ENCODE measurements at regions not wholly inside any gene's neighbourhood (a gene's known extent, or its start where the extent isn't known, plus 50 kb on each side); places are given as distances from the start of the nearest gene placed in this dataset.

GRCh38 chr2:128413014-128413717 is 94.5 kb upstream of the HS6ST1 start:
- Histone ChIP-seq H3K27ac (no peak overlapping the region), H3K4me3 (no peak overlapping the region)
- TF ChIP-seq CTCF (IDR thresholded peaks at IDR 0.05), result no peak
- peak; percentile 43 for DNase-seq (ENCODE audit: low spot score)

- no peak overlapping the region for H3K27ac ChIP-seq
- peak; percentile 38 for DNase-seq (ENCODE audit: low spot score)
- no peak for TF ChIP-seq CTCF (IDR thresholded peaks at IDR 0.05)
Measured at GRCh38 chr2:128413718-128414341, 95.2 kb upstream of the HS6ST1 start.

GRCh38 chr2:128414351-128414750 is 95.7 kb upstream of the HS6ST1 start:
- TF ChIP-seq CTCF (IDR thresholded peaks at IDR 0.05), result no peak
- Histone ChIP-seq H3K4me3 (no peak overlapping the region), H3K27ac (no peak overlapping the region)
- peak; percentile 36 for DNase-seq (ENCODE audit: low spot score)

More at GRCh38 chr2:128413718-128414341, 95.2 kb upstream of the HS6ST1 start:
- H3K4me3 ChIP-seq, result no peak overlapping the region

- TF ChIP-seq CTCF (IDR thresholded peaks at IDR 0.05), result no peak
- H3K4me3 ChIP-seq, result no peak overlapping the region
- no peak overlapping the region for H3K27ac ChIP-seq
- DNase-seq (ENCODE audit: low spot score), result peak; percentile 49
Measured at GRCh38 chr2:128414946-128415778, 96.5 kb upstream of the HS6ST1 start.

GRCh38 chr2:128415779-128416061 is 97.1 kb upstream of the HS6ST1 start:
- no peak for TF ChIP-seq CTCF (IDR thresholded peaks at IDR 0.05)
- no peak overlapping the region for H3K4me3 ChIP-seq
- DNase-seq (ENCODE audit: low spot score), result no peak

GRCh38 chr2:128416109-128416785 is 97.6 kb upstream of the HS6ST1 start:
- Histone ChIP-seq H3K4me3 (no peak overlapping the region), H3K27ac (no peak overlapping the region)
- DNase-seq (ENCODE audit: low spot score), result peak; percentile 52
- TF ChIP-seq CTCF (IDR thresholded peaks at IDR 0.05), result no peak

More at GRCh38 chr2:128415779-128416061, 97.1 kb upstream of the HS6ST1 start:
- no peak overlapping the region for H3K27ac ChIP-seq

Data from coronary artery (tissue), 2 donors.